Osteocyte (in vitro differentiated cells): ENCODE measurements at regions not wholly inside any gene's neighbourhood (a gene's known extent, or its start where the extent isn't known, plus 50 kb on each side); places are given as distances from the start of the nearest gene placed in this dataset.

ENCODE experiments used
- DNase-seq: peaks from one replicate; pipeline ENCODE4 v3.0.0; 2021; ENCODE audit warnings: mixed read lengths; ENCODE audit not compliant: unreplicated experiment; ENCODE audit errors: extremely low spot score
- H3K27ac Mint-ChIP-seq: one replicate; pipeline ENCODE4 v1.8.0; 2021; ENCODE audit warnings: mild to moderate bottlenecking, mixed read lengths; ENCODE audit not compliant: unreplicated experiment
- H3K27me3 Mint-ChIP-seq: one replicate; pipeline ENCODE4 v1.8.0; 2021; ENCODE audit warnings: mixed read lengths; ENCODE audit not compliant: unreplicated experiment
- H3K36me3 Mint-ChIP-seq: one replicate; pipeline ENCODE4 v1.8.0; 2021; ENCODE audit warnings: mixed read lengths; ENCODE audit not compliant: unreplicated experiment
- H3K4me1 Mint-ChIP-seq: one replicate; pipeline ENCODE4 v1.8.0; 2021; ENCODE audit warnings: mixed read lengths; ENCODE audit not compliant: unreplicated experiment
- H3K4me3 Mint-ChIP-seq: one replicate; pipeline ENCODE4 v1.8.0; 2021; ENCODE audit warnings: mild to moderate bottlenecking, moderate library complexity, mixed read lengths; ENCODE audit not compliant: unreplicated experiment
- H3K9me3 Mint-ChIP-seq: one replicate; pipeline ENCODE4 v1.8.0; 2021; ENCODE audit warnings: mixed read lengths; ENCODE audit not compliant: unreplicated experiment
- TF ChIP-seq, protein P1 (sequence below): fragments of 200-600 bp; sonication (generic); IDR thresholded peaks from 2 replicates; pipeline ENCODE4 v1.5.0; 2021; ENCODE audit warnings: antibody characterized with exemption, mild to moderate bottlenecking, moderate library complexity

DNA sequence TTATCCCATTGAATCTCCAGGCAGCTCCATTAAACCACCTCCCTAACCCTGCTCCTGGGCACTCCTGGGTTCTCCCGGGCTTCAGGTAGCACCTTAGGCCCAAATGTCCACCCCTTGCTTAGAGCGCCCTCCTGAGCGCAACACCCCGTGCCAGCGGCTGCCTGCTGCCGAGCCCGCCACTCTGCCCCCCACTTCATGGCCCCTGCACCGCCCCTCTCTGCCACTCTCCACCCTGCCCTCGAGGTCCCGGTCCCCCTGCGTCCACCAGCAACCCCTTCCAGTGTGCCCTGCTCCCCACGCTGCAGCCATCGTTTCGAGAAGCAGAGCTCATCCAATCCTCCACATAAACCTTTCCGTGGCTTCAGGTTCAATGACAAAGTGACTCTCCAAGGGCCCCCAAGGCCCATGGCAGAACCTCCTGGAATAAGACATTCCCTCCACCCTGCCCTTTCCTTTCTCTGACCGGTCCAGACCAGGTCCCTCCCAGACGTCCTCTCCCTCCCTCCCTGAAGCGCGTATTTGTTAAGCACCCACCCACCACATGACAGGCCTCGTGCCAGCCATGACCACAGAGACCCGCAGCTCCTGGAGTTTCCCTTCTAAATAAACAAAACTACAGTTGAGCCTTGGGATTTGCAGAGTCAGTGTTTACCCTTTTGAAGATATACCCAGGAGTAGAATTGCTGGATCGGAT is 66.6 kb downstream of the ARHGEF18 start:
- H3K9me3 Mint-ChIP-seq = no peaks in the 10 kb centered on the region
- peaks cover 4% of the 10 kb centered on the region for H3K36me3 Mint-ChIP-seq
- no peaks in the 10 kb centered on the region for H3K27me3 Mint-ChIP-seq
- H3K4me1 Mint-ChIP-seq = peaks cover 22% of the 10 kb centered on the region
- no peak for DNase-seq
- TF ChIP-seq, protein P1, sequence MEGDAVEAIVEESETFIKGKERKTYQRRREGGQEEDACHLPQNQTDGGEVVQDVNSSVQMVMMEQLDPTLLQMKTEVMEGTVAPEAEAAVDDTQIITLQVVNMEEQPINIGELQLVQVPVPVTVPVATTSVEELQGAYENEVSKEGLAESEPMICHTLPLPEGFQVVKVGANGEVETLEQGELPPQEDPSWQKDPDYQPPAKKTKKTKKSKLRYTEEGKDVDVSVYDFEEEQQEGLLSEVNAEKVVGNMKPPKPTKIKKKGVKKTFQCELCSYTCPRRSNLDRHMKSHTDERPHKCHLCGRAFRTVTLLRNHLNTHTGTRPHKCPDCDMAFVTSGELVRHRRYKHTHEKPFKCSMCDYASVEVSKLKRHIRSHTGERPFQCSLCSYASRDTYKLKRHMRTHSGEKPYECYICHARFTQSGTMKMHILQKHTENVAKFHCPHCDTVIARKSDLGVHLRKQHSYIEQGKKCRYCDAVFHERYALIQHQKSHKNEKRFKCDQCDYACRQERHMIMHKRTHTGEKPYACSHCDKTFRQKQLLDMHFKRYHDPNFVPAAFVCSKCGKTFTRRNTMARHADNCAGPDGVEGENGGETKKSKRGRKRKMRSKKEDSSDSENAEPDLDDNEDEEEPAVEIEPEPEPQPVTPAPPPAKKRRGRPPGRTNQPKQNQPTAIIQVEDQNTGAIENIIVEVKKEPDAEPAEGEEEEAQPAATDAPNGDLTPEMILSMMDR = no peak
- peak overlapping the region; percentile 20 for H3K4me3 Mint-ChIP-seq
- H3K27ac Mint-ChIP-seq = peak overlapping the region; percentile 94

DNA sequence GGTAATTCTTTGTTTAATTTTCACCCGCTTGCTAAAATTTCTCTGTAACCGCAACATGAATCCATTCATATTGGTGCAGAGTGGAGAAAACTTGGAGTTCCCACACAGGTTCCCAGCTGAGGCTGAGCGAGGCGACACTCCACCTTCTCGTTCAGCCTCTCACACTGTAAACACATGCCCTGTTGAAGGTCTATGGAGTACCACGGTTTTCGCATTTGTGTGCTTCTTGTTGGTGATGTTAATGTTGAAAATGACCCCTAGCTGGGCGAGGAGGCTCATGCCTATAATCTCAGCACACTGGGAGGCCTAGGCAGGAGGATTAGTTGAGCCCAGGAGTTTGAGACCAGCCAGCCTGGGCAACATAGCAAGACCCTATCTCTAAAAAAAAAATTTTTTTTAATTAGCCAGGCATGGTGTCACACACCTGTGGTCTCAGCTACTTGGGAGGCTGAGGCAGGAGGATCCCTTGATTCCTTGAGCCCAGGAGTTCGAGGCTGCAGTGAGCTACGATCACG is 67.2 kb downstream of the ARHGEF18 start:
- H3K4me1 Mint-ChIP-seq = peaks cover 22% of the 10 kb centered on the region
- H3K36me3 Mint-ChIP-seq = peaks cover 3% of the 10 kb centered on the region
- no peak for DNase-seq
- TF ChIP-seq, protein P1 = no peak
- no peaks in the 10 kb centered on the region for H3K9me3 Mint-ChIP-seq
- peak overlapping the region; percentile 94 for H3K27ac Mint-ChIP-seq
- H3K27me3 Mint-ChIP-seq = no peaks in the 10 kb centered on the region
- H3K4me3 Mint-ChIP-seq = no peak overlapping the region

DNA sequence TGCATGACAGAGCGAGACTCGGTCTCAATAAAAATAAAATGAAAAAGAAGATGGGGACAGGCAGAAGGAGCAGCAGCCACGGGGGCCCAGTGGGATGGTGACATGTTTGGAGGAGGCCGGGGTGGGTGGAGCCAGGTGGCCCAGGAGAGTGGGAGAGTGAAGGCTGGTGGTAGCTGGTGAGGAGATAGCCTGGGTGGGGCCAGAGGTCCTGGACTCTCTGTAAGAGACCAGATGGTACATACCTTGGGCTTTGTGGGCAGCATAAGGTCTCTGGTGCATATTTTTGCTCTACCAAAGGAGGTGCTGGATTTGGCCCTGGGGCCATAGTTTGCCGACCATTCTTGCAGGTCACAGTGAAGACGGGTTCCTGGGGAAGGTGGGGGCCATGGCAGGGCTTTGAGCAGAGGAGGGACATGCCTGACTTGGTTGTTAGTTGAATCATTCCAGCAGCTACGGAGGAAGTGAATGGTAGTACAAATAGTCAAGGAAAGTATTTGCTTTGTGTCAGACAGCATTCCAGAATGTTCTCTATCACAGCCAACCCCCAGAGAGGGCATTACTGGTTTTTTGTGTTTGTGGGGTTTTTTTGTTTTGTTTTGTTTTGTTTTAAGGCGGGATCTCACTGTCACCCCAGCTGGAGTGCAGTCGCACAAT is 69.1 kb downstream of the ARHGEF18 start:
- H3K4me1 Mint-ChIP-seq = peaks cover 25% of the 10 kb centered on the region
- DNase-seq = no peak
- peak overlapping the region; percentile 58 for H3K27ac Mint-ChIP-seq
- no peaks in the 10 kb centered on the region for H3K9me3 Mint-ChIP-seq
- TF ChIP-seq, protein P1 = no peak
- no peak overlapping the region for H3K4me3 Mint-ChIP-seq
- H3K36me3 Mint-ChIP-seq = peaks cover 6% of the 10 kb centered on the region
- no peaks in the 10 kb centered on the region for H3K27me3 Mint-ChIP-seq

DNA sequence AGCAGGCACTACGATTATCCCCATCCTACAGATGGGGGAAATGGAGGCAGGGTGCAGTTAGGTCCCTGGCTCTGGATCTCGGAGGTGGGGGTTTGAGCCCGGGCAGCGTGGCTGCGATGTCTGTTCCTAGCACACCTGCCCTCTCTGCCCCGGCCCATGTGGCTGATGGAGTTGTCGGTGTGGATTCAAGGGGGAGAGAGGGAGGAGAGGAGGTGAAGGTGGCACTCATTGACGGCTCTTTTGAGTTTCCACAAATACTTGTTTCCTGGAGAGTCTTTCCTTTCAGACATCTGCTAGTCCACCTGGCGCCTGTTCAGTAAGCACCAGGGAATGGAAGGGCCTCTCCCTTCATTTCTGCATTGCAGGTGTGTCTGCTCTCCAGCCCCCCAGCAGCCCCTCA is 69.9 kb downstream of the ARHGEF18 start:
- Mint-ChIP-seq H3K36me3 (peaks cover 6% of the 10 kb centered on the region), H3K4me1 (peaks cover 25% of the 10 kb centered on the region), H3K9me3 (no peaks in the 10 kb centered on the region), H3K27me3 (no peaks in the 10 kb centered on the region), H3K27ac (no peak overlapping the region), H3K4me3 (no peak overlapping the region)
- no peak for DNase-seq
- TF ChIP-seq, protein P1 = no peak

DNA sequence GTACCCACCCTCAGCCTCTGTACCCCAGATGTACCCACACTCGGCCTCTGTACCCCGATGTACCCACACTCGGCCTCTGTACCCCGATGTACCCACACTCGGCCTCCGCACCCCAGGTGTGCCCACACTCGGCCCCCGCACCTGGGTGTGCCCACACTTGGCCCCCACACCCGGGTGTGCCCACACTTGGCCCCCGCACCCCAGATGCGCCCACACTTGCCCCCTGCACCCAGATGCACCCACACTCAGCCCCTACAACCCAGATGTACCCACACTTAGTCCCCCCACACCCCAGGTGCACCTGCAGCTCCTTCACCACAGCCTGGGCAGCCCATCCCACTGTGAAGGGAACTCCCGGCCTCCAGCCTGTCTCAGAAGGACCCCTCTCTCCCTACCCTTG is 69.7 kb downstream of the PEX11G start:
- TF ChIP-seq, protein P1 = no peak
- no peak for DNase-seq
- no peak overlapping the region for H3K27ac Mint-ChIP-seq
- no peaks in the 10 kb centered on the region for H3K27me3 Mint-ChIP-seq
- peaks cover 6% of the 10 kb centered on the region for H3K36me3 Mint-ChIP-seq
- H3K4me1 Mint-ChIP-seq = peaks cover 25% of the 10 kb centered on the region
- H3K4me3 Mint-ChIP-seq = no peak overlapping the region
- H3K9me3 Mint-ChIP-seq = no peaks in the 10 kb centered on the region
